ENCODE measurements at regions not wholly inside any gene's neighbourhood (a gene's known extent, or its start where the extent isn't known, plus 50 kb on each side); places are given as distances from the start of the nearest gene placed in this dataset.

GRCh38 chr17:54749157-54749556, 151.5 kb upstream of the TOM1L1 start:
- peak in 1 of 2 experiments; percentile 79 for DNase-seq (ENCODE audit: low read depth in 1 of 2, low spot score in 1 of 2)
- TF ChIP-seq JUND (IDR thresholded peaks at IDR 0.05; ENCODE audit: low read depth) = no peak
- in situ Hi-C loops (cut with HindIII; ENCODE audit: low pct_unique_long_range_greater_than_20kb, low sequenced_read_pairs) = no loop called here

- no peak for TF ChIP-seq JUND (IDR thresholded peaks at IDR 0.05; ENCODE audit: low read depth)
- in situ Hi-C loops (cut with HindIII; ENCODE audit: low pct_unique_long_range_greater_than_20kb, low sequenced_read_pairs) = no loop called here
- DNase-seq (ENCODE audit: low read depth in 1 of 2, low spot score in 1 of 2) = peak in 1 of 2 experiments; percentile 55
Measured at GRCh38 chr17:54754560-54754959, 146.1 kb upstream of the TOM1L1 start.

DNA sequence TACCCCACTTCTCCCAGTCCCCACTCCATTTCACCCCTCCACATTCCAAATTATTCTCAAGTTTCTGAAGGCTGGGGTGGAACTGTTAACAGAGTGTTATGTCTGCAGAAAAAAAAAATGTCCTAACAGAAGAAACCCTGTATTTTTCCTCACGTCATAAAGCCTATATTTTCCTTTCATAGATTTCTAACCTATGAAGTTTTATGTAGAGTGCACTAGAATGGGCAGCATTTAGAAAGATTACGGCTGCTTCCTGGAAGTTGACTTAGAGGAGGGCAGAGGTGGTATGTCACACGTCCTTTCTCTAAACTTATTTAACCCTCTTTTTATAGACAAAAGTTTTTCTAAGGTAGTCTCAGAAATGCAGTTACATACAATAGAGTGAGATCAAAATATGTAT, 139.8 kb upstream of the TOM1L1 start:
- in situ Hi-C loops (cut with HindIII; ENCODE audit: low pct_unique_long_range_greater_than_20kb, low sequenced_read_pairs) = no loop called here
- no peak for TF ChIP-seq JUND (IDR thresholded peaks at IDR 0.05; ENCODE audit: low read depth)
- no peak for DNase-seq (ENCODE audit: low read depth in 1 of 2, low spot score in 1 of 2)

DNA sequence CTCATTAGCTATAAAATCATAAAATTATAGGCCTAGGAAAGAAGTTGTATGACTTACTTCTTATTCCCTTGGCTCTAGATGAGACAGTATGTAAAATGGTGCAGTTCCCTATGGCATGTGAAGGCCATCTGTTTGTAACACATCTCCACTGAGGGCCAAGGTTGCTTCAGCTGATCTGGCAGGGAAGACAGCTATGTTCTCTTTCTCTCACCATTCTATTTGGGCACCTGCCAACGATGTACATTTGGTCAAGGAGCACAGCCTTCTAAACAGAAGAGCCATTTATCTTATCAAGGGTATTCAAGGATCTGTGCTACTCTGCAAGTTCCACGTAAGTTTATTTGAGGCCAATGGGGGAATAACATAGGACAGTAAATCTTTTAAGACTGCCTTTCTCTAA, 129.8 kb upstream of the TOM1L1 start:
- DNase-seq (ENCODE audit: low read depth in 1 of 2, low spot score in 1 of 2) = no peak
- no peak for TF ChIP-seq JUND (IDR thresholded peaks at IDR 0.05; ENCODE audit: low read depth)
- in situ Hi-C loops (cut with HindIII; ENCODE audit: low pct_unique_long_range_greater_than_20kb, low sequenced_read_pairs) = no loop called here

DNA sequence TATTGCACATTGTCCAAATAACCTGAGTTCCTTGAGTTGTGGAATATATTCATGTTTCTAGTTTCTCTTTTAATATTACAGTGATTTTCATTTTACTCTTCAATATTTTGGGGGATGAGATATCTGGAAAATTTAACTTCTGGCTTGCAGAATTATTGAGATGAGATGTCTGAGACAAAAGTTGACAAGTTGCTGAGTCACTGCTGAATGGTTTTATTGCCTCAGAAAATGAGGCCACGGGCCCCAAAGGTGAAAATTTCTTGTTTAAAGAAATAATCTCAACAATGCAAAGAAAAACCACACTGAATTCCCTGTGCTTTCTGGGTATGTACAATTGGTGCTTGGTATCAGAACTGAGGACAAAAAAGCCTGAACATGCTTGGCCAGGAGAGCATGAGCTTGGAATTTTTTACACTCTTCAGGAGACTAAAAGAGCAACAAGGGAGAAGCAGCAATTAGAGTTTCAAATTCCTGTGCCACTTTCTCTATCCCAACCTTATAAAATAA, 129.2 kb upstream of the TOM1L1 start:
- TF ChIP-seq JUND (IDR thresholded peaks at IDR 0.05; ENCODE audit: low read depth) = no peak
- in situ Hi-C loops (cut with HindIII; ENCODE audit: low pct_unique_long_range_greater_than_20kb, low sequenced_read_pairs) = no loop called here
- DNase-seq (ENCODE audit: low read depth in 1 of 2, low spot score in 1 of 2) = peak in 1 of 2 experiments; percentile 13

DNA sequence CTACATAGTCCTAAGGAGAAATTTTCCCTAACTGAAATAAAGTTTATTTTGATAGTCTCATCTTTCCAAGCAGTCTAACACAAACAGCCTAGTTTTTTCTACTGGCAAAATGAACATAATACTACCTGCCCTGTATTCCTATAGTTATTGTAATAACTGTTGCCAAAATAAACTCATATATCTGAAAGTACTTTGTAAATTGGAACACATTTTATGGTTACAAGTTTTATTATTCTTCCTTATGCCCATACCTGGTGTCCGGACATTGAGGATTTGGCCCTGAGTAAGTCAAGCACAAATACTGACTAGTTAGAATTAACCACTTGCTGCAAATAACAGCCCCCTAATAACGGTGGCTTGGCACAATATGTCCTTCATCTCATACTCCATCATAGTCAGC, 120.4 kb upstream of the TOM1L1 start:
- DNase-seq (ENCODE audit: low read depth in 1 of 2, low spot score in 1 of 2) = no peak
- in situ Hi-C loops (cut with HindIII; ENCODE audit: low pct_unique_long_range_greater_than_20kb, low sequenced_read_pairs) = no loop called here
- TF ChIP-seq JUND (IDR thresholded peaks at IDR 0.05; ENCODE audit: low read depth) = no peak

DNA sequence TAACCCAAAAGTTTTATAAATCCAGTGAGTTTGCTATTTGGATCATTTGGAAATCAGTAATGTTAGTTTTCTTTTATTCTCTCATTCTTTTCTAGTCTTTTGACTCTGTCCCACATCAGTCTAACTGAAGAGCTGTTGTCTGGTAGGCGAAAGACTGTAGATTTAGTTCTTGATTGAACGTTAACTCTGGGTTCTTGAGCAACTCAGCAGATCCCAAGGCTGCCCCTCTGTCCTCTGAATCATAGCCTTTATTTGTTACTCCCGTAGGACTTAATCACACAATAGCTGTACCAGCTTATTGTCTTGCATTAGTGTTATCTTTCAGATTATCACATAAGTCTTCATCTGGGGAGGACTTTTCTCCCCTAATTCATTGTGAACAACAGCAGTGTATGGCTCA, 119.3 kb upstream of the TOM1L1 start:
- DNase-seq (ENCODE audit: low read depth in 1 of 2, low spot score in 1 of 2) = no peak
- in situ Hi-C loops (cut with HindIII; ENCODE audit: low pct_unique_long_range_greater_than_20kb, low sequenced_read_pairs) = no loop called here
- TF ChIP-seq JUND (IDR thresholded peaks at IDR 0.05; ENCODE audit: low read depth) = no peak

GRCh38 chr17:54784305-54784704, 116.3 kb upstream of the TOM1L1 start:
- in situ Hi-C loops (cut with HindIII; ENCODE audit: low pct_unique_long_range_greater_than_20kb, low sequenced_read_pairs) = no loop called here

GRCh38 chr17:54785643-54786268, 114.9 kb upstream of the TOM1L1 start:
- in situ Hi-C loops (cut with HindIII; ENCODE audit: low pct_unique_long_range_greater_than_20kb, low sequenced_read_pairs) = no loop called here
- TF ChIP-seq JUND (IDR thresholded peaks at IDR 0.05; ENCODE audit: low read depth) = no peak
- no peak for DNase-seq (ENCODE audit: low read depth in 1 of 2, low spot score in 1 of 2)

More at GRCh38 chr17:54784305-54784704, 116.3 kb upstream of the TOM1L1 start:
- no peak for DNase-seq (ENCODE audit: low read depth in 1 of 2, low spot score in 1 of 2)
- no peak for TF ChIP-seq JUND (IDR thresholded peaks at IDR 0.05; ENCODE audit: low read depth)

- no peak for DNase-seq (ENCODE audit: low read depth in 1 of 2, low spot score in 1 of 2)
- in situ Hi-C loops (cut with HindIII; ENCODE audit: low pct_unique_long_range_greater_than_20kb, low sequenced_read_pairs) = no loop called here
- no peak for TF ChIP-seq JUND (IDR thresholded peaks at IDR 0.05; ENCODE audit: low read depth)
Measured at GRCh38 chr17:54789101-54789880, 111.4 kb upstream of the TOM1L1 start.

DNA sequence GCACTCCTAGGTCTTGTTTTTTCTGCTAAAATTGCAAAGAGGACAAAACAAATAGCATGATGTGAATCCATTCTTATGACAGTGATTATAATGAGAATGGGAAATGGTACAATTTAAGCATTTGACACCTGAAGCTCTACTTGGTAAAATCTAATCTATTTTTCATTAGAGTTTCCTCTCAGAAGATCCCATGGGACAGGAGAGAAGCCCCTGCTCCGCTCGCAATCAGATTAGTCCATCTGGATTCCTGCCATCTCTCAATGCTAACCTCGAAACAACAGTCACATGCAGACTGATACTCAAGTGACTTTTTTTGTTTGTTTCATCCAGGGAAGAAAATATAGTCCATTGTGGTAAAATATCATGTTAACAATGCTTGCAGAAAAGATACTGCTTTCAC, 107.4 kb upstream of the TOM1L1 start:
- in situ Hi-C loops (cut with HindIII; ENCODE audit: low pct_unique_long_range_greater_than_20kb, low sequenced_read_pairs) = no loop called here
- DNase-seq (ENCODE audit: low read depth in 1 of 2, low spot score in 1 of 2) = no peak
- TF ChIP-seq JUND (IDR thresholded peaks at IDR 0.05; ENCODE audit: low read depth) = no peak

DNA sequence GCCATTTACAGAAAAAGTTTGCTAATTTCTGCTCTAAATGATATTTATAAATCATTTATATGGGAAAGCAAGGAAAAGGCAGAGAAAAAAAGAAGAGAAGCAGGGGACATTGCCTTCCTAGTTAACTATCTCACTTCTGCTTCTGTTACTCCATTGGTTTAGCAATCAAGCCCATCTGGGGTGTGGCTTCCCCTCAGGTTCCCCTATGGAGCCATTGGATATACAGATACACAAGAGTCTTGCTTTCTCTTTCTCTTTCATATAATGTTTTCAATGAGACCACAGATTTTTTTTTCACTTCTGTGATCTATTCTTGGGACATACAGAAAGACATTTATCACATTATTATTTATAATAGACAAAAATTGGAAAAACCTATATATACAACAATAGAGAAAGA, 105.6 kb upstream of the TOM1L1 start:
- no peak for DNase-seq (ENCODE audit: low read depth in 1 of 2, low spot score in 1 of 2)
- no peak for TF ChIP-seq JUND (IDR thresholded peaks at IDR 0.05; ENCODE audit: low read depth)
- in situ Hi-C loops (cut with HindIII; ENCODE audit: low pct_unique_long_range_greater_than_20kb, low sequenced_read_pairs) = no loop called here

- DNase-seq (ENCODE audit: low read depth in 1 of 2, low spot score in 1 of 2) = peak in 1 of 2 experiments; percentile 43
- no peak for TF ChIP-seq JUND (IDR thresholded peaks at IDR 0.05; ENCODE audit: low read depth)
- in situ Hi-C loops (cut with HindIII; ENCODE audit: low pct_unique_long_range_greater_than_20kb, low sequenced_read_pairs) = no loop called here
Measured at GRCh38 chr17:54807331-54807730, 93.3 kb upstream of the TOM1L1 start.
